H9 (cell line): ENCODE measurements at regions not wholly inside any gene's neighbourhood (a gene's known extent, or its start where the extent isn't known, plus 50 kb on each side); places are given as distances from the start of the nearest gene placed in this dataset.

ENCODE experiments used
- DNase-seq: peaks from one replicate; pipeline ENCODE4 v3.0.0-alpha.2; 2017
- H2AFZ ChIP-seq: one replicate; pipeline ENCODE4 v1.6.1; 2013; ENCODE audit warnings: mild to moderate bottlenecking, low read length, control low read depth, moderate library complexity
- H2AK5ac ChIP-seq: 2 replicates; pipeline ENCODE4 v1.6.1; 2013; ENCODE audit warnings: low read length, control low read depth, mixed read lengths; ENCODE audit not compliant: insufficient read length
- H2BK120ac ChIP-seq: one replicate; pipeline ENCODE4 v1.6.1; 2013; ENCODE audit warnings: low read depth, mild to moderate bottlenecking, low read length, control low read depth, inconsistent platforms; ENCODE audit not compliant: poor library complexity, severe bottlenecking
- H2BK12ac ChIP-seq: 2 replicates; pipeline ENCODE4 v1.6.1; 2013; ENCODE audit warnings: low read length, control low read depth, mixed read lengths, low read depth; ENCODE audit not compliant: insufficient read length
- H2BK15ac ChIP-seq: 2 replicates; pipeline ENCODE4 v1.6.1; 2013; ENCODE audit warnings: low read depth, low read length, control low read depth
- H2BK20ac ChIP-seq: one replicate; pipeline ENCODE4 v1.6.1; 2013; ENCODE audit warnings: low read depth, mild to moderate bottlenecking, low read length, control low read depth, inconsistent platforms; ENCODE audit not compliant: poor library complexity, severe bottlenecking
- H2BK5ac ChIP-seq: 2 replicates; pipeline ENCODE4 v1.6.1; 2013; ENCODE audit warnings: low read length, control low read depth, mixed read lengths; ENCODE audit not compliant: insufficient read length
- H3K14ac ChIP-seq: 2 replicates; pipeline ENCODE4 v1.6.1; 2013; ENCODE audit warnings: low read length, control low read depth; ENCODE audit not compliant: insufficient read depth
- H3K18ac ChIP-seq: 2 replicates; pipeline ENCODE4 v1.6.1; 2013; ENCODE audit warnings: low read depth, mild to moderate bottlenecking, mixed read lengths, low read length, control low read depth; ENCODE audit not compliant: insufficient read length
- H3K23ac ChIP-seq: 2 replicates; pipeline ENCODE4 v1.6.1; 2013; ENCODE audit warnings: low read length, control low read depth, mixed read lengths, low read depth; ENCODE audit not compliant: insufficient read length
- H3K23me2 ChIP-seq: 2 replicates; pipeline ENCODE4 v1.6.1; 2013; ENCODE audit warnings: low read depth, mild to moderate bottlenecking, mixed read lengths, low read length, control low read depth; ENCODE audit not compliant: insufficient read length, poor library complexity, severe bottlenecking
- H3K27ac ChIP-seq: 2 replicates; pipeline ENCODE4 v1.5.1; 2013; ENCODE audit warnings: low read length, control low read depth, mixed read lengths, low read depth; ENCODE audit not compliant: insufficient read length
- H3K27me3 ChIP-seq: 2 replicates; pipeline ENCODE4 v1.6.1; 2013; ENCODE audit warnings: low read length, control low read depth, inconsistent platforms; ENCODE audit not compliant: insufficient read depth
- H3K4ac ChIP-seq: 2 replicates; pipeline ENCODE4 v1.6.1; 2013; ENCODE audit warnings: low read depth, mild to moderate bottlenecking, control low read depth, inconsistent platforms, low read length, moderate library complexity
- H3K4me1 ChIP-seq: 2 replicates; pipeline ENCODE4 v1.6.1; 2013; ENCODE audit warnings: low read length, control low read depth, inconsistent platforms; ENCODE audit not compliant: insufficient read depth
- H3K4me2 ChIP-seq: 2 replicates; pipeline ENCODE4 v1.6.1; 2013; ENCODE audit warnings: low read length, control low read depth, mixed read lengths; ENCODE audit not compliant: insufficient read length, insufficient read depth
- H3K56ac ChIP-seq: 2 replicates; pipeline ENCODE4 v1.6.1; 2013; ENCODE audit warnings: low read depth, mild to moderate bottlenecking, mixed read lengths, low read length, control low read depth; ENCODE audit not compliant: insufficient read length
- H3K79me1 ChIP-seq: 2 replicates; pipeline ENCODE4 v1.6.1; 2013; ENCODE audit warnings: low read depth, mild to moderate bottlenecking, moderate library complexity, low read length, control low read depth, inconsistent platforms; ENCODE audit not compliant: insufficient read depth, poor library complexity, severe bottlenecking
- H3K79me2 ChIP-seq: 2 replicates; pipeline ENCODE4 v1.6.1; 2013; ENCODE audit warnings: low read length, control low read depth, inconsistent platforms; ENCODE audit not compliant: insufficient read depth
- H3K9ac ChIP-seq: 2 replicates; pipeline ENCODE4 v1.6.1; 2013; ENCODE audit warnings: low read length, control low read depth, mixed read lengths; ENCODE audit not compliant: insufficient read length; ENCODE audit errors: extremely low read depth
- H3K9me3 ChIP-seq: one replicate; pipeline ENCODE4 v1.6.1; 2013; ENCODE audit warnings: low read depth, low read length, inconsistent platforms; ENCODE audit not compliant: control insufficient read depth
- H3T11ph ChIP-seq: one replicate; pipeline ENCODE4 v1.6.1; 2013; ENCODE audit warnings: mild to moderate bottlenecking, low read length, control low read depth, inconsistent platforms
- H4K20me1 ChIP-seq: one replicate; pipeline ENCODE4 v1.6.1; 2013; ENCODE audit not compliant: control insufficient read depth, insufficient read length, insufficient read depth
- H4K5ac ChIP-seq: 2 replicates; pipeline ENCODE4 v1.6.1; 2013; ENCODE audit warnings: low read depth, mild to moderate bottlenecking, mixed read lengths, low read length, control low read depth; ENCODE audit not compliant: insufficient read length
- H4K8ac ChIP-seq: replicated peaks from 2 replicates; pipeline ENCODE4 v1.6.1; 2013; ENCODE audit warnings: low read length, control low read depth, mixed read lengths, low read depth; ENCODE audit not compliant: insufficient read length
- H4K91ac ChIP-seq: 2 replicates; pipeline ENCODE4 v1.6.1; 2013; ENCODE audit warnings: low read depth, mild to moderate bottlenecking, moderate library complexity, mixed read lengths, low read length, control low read depth; ENCODE audit not compliant: insufficient read length
- H3K27ac Mint-ChIP-seq, 3 experiments: 2 replicates in 2 of 3; 3 replicates in 1 of 3; pipeline ENCODE4 v1.8.0; 2020 to 2021; ENCODE audit warnings: mixed read lengths in 3 of 3, mild to moderate bottlenecking in 1 of 3, moderate library complexity in 1 of 3
- H3K27me3 Mint-ChIP-seq: 2 replicates; pipeline ENCODE4 v1.8.0; 2021; ENCODE audit warnings: low read depth, mild to moderate bottlenecking, moderate library complexity, mixed read lengths
- H3K36me3 Mint-ChIP-seq, 3 experiments: 2 replicates in 2 of 3; 3 replicates in 1 of 3; pipeline ENCODE4 v1.8.0; 2020 to 2021; ENCODE audit warnings: low read depth in 3 of 3, mixed read lengths in 3 of 3; ENCODE audit not compliant: insufficient read depth in 1 of 3
- H3K4me1 Mint-ChIP-seq, 2 experiments: 2 replicates each; pipeline ENCODE4 v1.8.0; 2020; ENCODE audit warnings: mixed read lengths in 2 of 2
- H3K4me3 Mint-ChIP-seq, 2 experiments: 2 replicates in 1 of 2; 3 replicates in 1 of 2; pipeline ENCODE4 v1.8.0; 2020 to 2021; ENCODE audit warnings: mild to moderate bottlenecking in 2 of 2, mixed read lengths in 2 of 2, moderate library complexity in 1 of 2
- H3K9me3 Mint-ChIP-seq, 2 experiments: 2 replicates in 1 of 2; 3 replicates in 1 of 2; pipeline ENCODE4 v1.8.0; 2020; ENCODE audit warnings: mild to moderate bottlenecking in 2 of 2, mixed read lengths in 2 of 2, moderate library complexity in 1 of 2
- TF ChIP-seq, protein P1 (sequence below): fragments of 200-600 bp; sonication (generic); conservative IDR thresholded peaks from 3 replicates; pipeline ENCODE4 v1.8.0; 2021; ENCODE audit warnings: antibody characterized with exemption, mild to moderate bottlenecking

DNA sequence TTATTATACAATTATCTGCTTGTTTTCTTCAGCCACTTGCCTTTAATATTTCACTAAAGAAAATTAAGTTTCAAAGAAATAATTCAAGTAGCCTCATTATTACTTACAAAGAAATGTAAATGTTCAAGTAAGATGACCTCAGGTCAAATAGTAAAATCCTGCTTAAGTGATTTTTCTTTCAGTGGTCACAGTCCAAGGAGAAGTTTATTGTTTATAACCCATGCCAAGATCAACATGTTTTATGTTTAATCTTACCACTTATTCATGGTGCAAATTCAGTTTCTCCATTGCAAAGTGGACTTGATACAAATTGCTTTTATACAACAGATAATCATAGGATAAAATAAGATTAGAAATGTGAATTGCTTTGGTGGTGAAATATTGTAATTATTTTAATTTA, 370.2 kb upstream of the FLRT2 start:
- no peak for DNase-seq
- Mint-ChIP-seq H3K9me3 (peaks cover 0 to 2% of the 10 kb centered on the region in 2 experiments; a peak in 1 of 5 replicates), H3K27me3 (no peaks in the 10 kb centered on the region; the same call in none of the 2 replicates), H3K4me1 (peaks cover 4 to 14% of the 10 kb centered on the region in 2 experiments; a peak in 3 of 4 replicates), H3K27ac (no peak overlapping the region), H3K36me3 (peaks cover 0 to 11% (median 0%) of the 10 kb centered on the region in 3 experiments; a peak in 2 of 7 replicates), H3K4me3 (no peak overlapping the region)
- Histone ChIP-seq H4K5ac (no peak overlapping the region), H3K56ac (no peak overlapping the region), H4K8ac (no peak overlapping the region), H4K91ac (no peak overlapping the region), H3K9me3 (no peaks in the 10 kb centered on the region), H3K4ac (no peak overlapping the region), H3K9ac (no peak overlapping the region), H2BK12ac (no peak overlapping the region), H3K79me1 (no peaks in the 10 kb centered on the region), H3K14ac (no peak overlapping the region), H3K23ac (no peak overlapping the region), H3K79me2 (no peaks in the 10 kb centered on the region), H3K27me3 (no peaks in the 10 kb centered on the region), H2BK120ac (no peak overlapping the region), H3K4me2 (no peak overlapping the region), H3K27ac (no peak overlapping the region), H3K4me1 (no peaks in the 10 kb centered on the region), H2AFZ (no peak overlapping the region), H3K18ac (no peak overlapping the region), H3K23me2 (no peaks in the 10 kb centered on the region), H2BK15ac (no peak overlapping the region), H2AK5ac (no peak overlapping the region), H2BK20ac (no peak overlapping the region), H2BK5ac (no peak overlapping the region), H3T11ph (no peak overlapping the region), H4K20me1 (no peaks in the 10 kb centered on the region)
- TF ChIP-seq, protein P1, sequence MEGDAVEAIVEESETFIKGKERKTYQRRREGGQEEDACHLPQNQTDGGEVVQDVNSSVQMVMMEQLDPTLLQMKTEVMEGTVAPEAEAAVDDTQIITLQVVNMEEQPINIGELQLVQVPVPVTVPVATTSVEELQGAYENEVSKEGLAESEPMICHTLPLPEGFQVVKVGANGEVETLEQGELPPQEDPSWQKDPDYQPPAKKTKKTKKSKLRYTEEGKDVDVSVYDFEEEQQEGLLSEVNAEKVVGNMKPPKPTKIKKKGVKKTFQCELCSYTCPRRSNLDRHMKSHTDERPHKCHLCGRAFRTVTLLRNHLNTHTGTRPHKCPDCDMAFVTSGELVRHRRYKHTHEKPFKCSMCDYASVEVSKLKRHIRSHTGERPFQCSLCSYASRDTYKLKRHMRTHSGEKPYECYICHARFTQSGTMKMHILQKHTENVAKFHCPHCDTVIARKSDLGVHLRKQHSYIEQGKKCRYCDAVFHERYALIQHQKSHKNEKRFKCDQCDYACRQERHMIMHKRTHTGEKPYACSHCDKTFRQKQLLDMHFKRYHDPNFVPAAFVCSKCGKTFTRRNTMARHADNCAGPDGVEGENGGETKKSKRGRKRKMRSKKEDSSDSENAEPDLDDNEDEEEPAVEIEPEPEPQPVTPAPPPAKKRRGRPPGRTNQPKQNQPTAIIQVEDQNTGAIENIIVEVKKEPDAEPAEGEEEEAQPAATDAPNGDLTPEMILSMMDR = no peak
